Mucosa of stomach (tissue), 1 donor: ENCODE measurements at regions not wholly inside any gene's neighbourhood (a gene's known extent, or its start where the extent isn't known, plus 50 kb on each side); places are given as distances from the start of the nearest gene placed in this dataset.
"Not testable (repeated sequence)": the region's sequence is repeated elsewhere in the genome, so short reads cannot be mapped to it uniquely, and the experiment has no call there.

Experiments used
- H3K27me3 ChIP-seq: one replicate; pipeline ENCODE4 v1.7.0; 2013; ENCODE audit warnings: mild to moderate bottlenecking, low read length; ENCODE audit not compliant: control insufficient read depth, insufficient read depth
- H3K36me3 ChIP-seq: one replicate; pipeline ENCODE4 v1.7.0; 2013; ENCODE audit warnings: low read length; ENCODE audit not compliant: control insufficient read depth, insufficient read depth
- H3K4me1 ChIP-seq: one replicate; pipeline ENCODE4 v1.7.0; 2013; ENCODE audit warnings: mild to moderate bottlenecking, low read length; ENCODE audit not compliant: control insufficient read depth, insufficient read depth
- H3K4me3 ChIP-seq: one replicate; pipeline ENCODE4 v1.7.0; 2013; ENCODE audit warnings: low read length
- H3K9ac ChIP-seq: one replicate; pipeline ENCODE4 v1.7.0; 2013; ENCODE audit warnings: mild to moderate bottlenecking, low read length, moderate library complexity
- H3K9me3 ChIP-seq: one replicate; pipeline ENCODE4 v1.7.0; 2013; ENCODE audit warnings: mild to moderate bottlenecking, low read length, moderate library complexity; ENCODE audit not compliant: control insufficient read depth
- donor health status: Pancreatic carcinoma.

DNA sequence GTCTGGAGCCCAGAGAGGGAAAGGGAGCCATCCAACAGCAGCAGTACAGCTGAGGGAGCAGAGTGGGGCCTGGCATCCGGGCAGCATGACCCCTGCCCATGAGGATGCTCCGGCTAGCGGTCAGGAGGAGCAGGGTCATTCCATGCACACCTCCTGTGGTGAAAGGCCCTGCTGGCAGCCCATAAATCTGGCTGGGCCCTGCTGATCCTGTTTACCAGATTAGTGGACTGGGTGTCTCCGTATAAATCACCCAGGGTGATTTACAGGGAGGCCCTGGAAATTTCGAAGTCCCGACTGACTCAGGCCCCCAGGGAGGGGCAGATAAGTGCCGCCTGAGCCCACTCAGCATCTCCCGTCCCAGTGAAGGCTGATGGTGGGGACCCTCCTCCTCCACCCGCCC, 117.6 kb upstream of the HAND1 start:
- H3K4me1 ChIP-seq, result no peaks in the 10 kb centered on the region
- no peak overlapping the region for H3K9ac ChIP-seq
- H3K36me3 ChIP-seq, result no peaks in the 10 kb centered on the region
- no peaks in the 10 kb centered on the region for H3K27me3 ChIP-seq
- no peaks in the 10 kb centered on the region for H3K9me3 ChIP-seq
- H3K4me3 ChIP-seq, result no peak overlapping the region

DNA sequence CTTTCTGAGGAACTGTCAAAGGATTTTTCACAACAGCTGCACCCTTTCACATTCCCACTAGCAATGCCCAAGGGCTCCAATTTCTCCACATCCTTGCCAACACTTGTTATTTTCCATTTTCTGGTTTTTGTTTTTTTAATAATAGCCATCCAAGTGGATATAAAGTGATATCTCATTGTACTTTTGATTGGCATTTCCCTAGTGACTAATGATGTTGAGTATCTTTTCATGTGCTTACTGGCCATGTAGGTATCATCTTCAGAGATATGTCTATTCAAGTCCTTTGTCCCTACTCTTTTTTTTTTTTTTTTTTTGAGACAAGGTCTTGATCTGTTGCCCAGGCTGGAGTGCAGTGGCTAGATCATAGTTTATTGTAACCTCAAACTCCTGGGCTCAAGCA, 115.8 kb upstream of the HAND1 start:
- Histone ChIP-seq H3K4me3 (no peak overlapping the region), H3K9ac (no peak overlapping the region), H3K4me1 (no peaks in the 10 kb centered on the region), H3K27me3 (no peaks in the 10 kb centered on the region), H3K9me3 (no peaks in the 10 kb centered on the region), H3K36me3 (no peaks in the 10 kb centered on the region)

DNA sequence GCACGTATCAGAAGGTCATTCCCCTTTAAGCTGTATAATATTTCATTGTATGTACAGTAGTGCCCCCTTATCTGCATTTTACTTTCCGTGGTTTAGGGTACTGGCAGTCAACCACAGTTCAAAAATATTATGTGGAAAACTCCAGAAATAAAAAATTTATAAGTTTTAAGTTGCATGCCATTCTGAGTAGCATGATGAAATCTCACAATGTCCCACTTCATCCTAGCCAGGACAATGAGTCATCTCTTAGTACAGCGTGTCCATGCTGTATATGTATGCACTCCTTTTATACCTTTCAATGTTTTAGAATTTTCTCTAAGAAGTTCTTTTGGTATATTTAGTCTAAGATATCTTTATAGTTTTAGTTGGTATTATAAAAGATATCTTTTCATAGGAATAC, 115.0 kb upstream of the HAND1 start:
- H3K9ac ChIP-seq, result no peak overlapping the region

DNA sequence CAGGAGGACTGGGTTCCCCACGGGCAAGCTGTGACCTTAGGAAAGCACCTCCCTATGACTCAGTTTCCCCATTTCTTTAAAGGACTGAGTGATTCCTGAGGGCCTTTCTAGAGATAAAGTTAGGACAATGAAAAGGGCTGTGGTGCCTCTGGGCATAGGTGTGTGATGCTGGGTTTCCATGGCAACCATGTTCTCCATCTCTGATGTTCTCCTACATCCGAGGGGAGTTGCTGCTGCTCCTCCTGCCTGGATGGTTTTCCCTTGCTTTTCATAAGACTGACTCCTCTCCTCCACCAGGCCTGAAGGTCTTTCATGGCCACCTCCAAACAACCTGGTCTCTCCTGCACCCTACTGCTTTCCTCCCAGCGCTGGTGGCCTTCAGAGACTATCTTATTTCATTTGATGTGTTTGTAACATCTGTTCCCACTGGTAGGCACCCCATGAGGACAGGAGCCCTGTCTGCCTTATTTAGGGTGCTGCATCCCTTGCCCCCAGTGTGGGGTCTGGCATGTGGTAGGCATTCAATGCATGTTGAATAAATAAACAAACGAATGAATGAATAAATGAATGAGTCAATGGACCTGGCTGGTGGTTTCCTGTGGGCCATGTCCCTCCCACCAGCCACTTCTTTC, 112.2 kb upstream of the HAND1 start:
- Histone ChIP-seq H3K9me3 (no peaks in the 10 kb centered on the region), H3K4me1 (no peaks in the 10 kb centered on the region), H3K36me3 (no peaks in the 10 kb centered on the region), H3K27me3 (peaks cover 5% of the 10 kb centered on the region), H3K9ac (no peak overlapping the region), H3K4me3 (no peak overlapping the region)

More for the DNA sequence above, 115.0 kb upstream of the HAND1 start:
- Histone ChIP-seq H3K4me1 (no peaks in the 10 kb centered on the region), H3K9me3 (no peaks in the 10 kb centered on the region), H3K27me3 (peaks cover under 1% of the 10 kb centered on the region), H3K4me3 (no peak overlapping the region), H3K36me3 (no peaks in the 10 kb centered on the region)

DNA sequence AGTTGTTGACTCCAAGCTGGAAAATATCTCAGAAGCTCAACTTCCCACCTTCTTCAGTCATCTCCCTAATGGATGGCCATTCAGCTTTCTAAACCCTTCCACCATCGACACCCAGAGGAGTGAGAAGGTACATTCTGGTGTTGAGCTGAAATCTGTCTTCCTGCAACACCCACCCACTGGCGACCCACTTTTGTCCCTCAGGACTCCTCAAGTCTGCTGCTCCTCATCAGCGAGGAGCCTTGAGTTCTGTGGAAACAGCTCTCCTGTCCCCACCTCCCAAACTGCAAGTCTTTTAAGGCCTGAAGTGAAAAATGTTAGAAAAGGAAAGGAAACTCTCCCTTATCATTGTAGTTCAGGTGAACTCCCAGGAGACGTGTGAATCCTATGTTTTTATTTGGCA, 111.5 kb upstream of the HAND1 start:
- no peak overlapping the region for H3K4me3 ChIP-seq
- no peak overlapping the region for H3K9ac ChIP-seq
- H3K9me3 ChIP-seq, result no peaks in the 10 kb centered on the region
- H3K4me1 ChIP-seq, result no peaks in the 10 kb centered on the region
- no peaks in the 10 kb centered on the region for H3K36me3 ChIP-seq
- H3K27me3 ChIP-seq, result peaks cover 5% of the 10 kb centered on the region

DNA sequence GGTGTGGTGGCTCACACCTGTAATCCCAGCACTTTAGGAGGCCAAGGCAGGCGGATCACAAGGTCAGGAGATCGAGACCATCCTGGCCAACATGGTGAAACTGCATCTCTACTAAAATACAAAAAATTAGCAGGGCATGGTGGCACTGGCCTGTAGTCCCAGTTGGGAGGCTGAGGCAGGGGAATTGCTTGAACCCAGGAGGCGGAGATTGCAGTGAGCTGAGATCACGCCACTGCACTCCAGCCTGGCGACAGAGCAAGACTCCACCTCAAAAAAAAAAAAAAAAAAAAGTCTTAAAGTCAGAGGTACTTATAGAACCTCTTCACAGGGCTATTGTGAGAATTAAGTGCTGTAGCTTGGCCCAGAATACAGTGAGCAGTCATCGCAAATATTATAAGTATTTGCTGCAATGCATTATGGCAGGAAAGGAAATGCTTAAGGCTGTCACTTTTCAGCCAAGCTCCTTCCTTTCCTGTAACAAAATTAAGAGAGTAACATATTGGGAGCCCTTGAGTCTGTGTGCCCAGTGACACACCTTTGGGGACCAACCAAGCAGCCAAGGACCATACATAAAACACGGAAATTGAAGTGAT, 110.9 kb upstream of the HAND1 start:
- not testable (repeated sequence) for H3K4me1 ChIP-seq, H3K27me3 ChIP-seq, H3K4me3 ChIP-seq, H3K36me3 ChIP-seq, H3K9me3 ChIP-seq, H3K9ac ChIP-seq

DNA sequence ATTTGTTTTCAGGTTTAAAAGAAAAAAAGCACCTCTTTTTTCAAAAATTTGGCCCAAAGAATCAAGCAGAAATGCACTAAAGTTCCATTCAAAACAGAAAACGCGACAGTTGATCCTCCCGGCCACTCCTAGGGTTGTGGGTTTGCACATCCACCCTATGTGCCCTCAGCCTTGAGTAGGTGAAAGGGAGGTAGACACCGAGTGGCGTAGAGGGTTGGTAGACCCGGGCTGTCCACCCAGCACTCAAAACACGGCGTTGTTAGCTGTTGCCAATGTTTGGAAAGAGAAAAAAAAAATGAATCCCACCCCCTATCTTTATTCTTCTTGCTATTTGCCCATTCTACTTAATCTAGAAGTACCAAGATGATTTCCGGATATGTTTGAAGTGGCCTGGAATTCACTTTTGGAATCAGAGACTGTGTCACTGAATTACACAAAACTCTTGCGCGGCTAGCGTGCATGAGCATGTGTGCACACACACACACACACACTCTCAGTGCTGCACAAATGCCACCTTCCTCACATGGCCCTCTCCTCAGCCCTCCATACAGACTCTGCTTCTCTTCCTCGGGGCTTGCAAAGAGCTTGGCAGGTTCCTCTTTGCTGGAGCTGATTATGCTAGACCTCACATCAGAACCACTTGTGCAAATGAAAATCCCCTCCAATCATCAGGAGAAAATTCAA, 110.2 kb upstream of the HAND1 start:
- Histone ChIP-seq H3K36me3 (no peaks in the 10 kb centered on the region), H3K4me1 (no peaks in the 10 kb centered on the region), H3K9me3 (no peaks in the 10 kb centered on the region), H3K27me3 (peaks cover 5% of the 10 kb centered on the region), H3K9ac (no peak overlapping the region), H3K4me3 (no peak overlapping the region)

DNA sequence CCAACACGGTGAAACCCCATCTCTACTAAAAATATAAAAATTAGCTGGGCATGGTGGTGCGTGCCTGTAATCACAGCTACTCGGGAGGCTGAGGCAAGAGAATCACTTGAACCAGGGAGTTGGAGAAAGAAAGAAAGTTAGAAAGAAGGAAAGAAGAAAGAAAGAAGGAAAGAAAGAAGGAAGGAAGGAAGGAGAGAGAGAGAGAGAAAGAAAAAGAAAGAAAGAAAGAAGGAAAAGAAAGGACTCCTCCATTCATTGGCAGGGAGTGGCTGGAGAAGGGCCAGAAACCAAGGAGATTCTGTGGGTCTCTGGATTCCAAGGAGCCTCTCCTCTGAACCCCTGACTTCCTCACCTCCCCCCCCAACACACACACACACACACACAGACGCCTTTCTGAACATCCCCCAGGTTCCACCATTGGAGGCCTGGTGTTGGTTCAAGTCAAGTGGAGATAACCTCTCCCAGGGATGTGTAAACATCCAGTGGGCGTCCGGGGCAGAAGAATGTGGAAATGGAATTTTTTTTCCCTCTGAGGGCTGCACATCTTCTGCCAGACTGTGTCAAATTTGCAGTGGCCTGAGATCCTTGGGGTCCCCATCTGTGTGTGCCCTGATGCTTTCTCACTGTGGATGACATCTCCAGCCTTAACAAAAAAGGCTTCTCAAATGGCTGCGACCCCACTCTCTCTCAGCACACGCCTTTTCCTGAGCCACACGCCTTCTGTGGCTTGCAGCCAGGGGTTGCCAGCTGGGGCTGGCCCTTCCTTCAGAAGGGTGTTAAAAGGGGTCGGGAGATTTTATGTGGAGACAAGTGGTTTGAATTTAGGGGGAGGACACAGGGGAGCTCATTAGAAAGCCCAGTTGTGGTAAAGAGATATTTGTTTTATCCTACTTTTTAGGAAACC, 109.3 kb upstream of the HAND1 start:
- H3K36me3 ChIP-seq, result no peaks in the 10 kb centered on the region
- no peaks in the 10 kb centered on the region for H3K4me1 ChIP-seq
- no peak overlapping the region for H3K9ac ChIP-seq
- H3K4me3 ChIP-seq, result no peak overlapping the region
- no peaks in the 10 kb centered on the region for H3K9me3 ChIP-seq
- peaks cover 5% of the 10 kb centered on the region for H3K27me3 ChIP-seq

DNA sequence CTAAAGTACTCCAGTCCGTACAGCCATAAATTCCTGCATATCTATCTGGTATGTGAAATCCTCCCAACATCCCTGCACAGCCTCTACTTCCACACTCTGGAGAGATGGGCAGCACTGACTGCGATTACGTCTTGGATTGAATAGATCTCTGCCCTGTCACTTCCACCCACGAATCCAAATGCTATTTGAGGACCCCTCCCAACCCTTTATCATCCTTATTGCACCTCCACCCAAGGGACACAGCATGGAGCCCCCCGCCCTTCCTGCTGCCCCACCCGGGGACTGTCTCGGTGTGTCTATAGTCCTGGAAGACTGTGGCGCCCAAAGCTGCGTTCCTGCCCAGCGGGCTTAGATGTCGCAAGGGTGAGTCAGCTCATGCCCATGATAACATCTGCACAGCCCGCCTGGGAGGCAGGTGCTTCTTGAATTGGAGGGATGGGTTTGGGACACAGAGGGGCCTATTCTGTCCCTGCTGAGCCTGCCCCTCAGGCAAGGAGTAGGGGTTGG, 105.7 kb upstream of the HAND1 start:
- Histone ChIP-seq H3K36me3 (no peaks in the 10 kb centered on the region), H3K9me3 (no peaks in the 10 kb centered on the region), H3K9ac (no peak overlapping the region), H3K27me3 (peaks cover 5% of the 10 kb centered on the region), H3K4me3 (no peak overlapping the region), H3K4me1 (no peaks in the 10 kb centered on the region)

DNA sequence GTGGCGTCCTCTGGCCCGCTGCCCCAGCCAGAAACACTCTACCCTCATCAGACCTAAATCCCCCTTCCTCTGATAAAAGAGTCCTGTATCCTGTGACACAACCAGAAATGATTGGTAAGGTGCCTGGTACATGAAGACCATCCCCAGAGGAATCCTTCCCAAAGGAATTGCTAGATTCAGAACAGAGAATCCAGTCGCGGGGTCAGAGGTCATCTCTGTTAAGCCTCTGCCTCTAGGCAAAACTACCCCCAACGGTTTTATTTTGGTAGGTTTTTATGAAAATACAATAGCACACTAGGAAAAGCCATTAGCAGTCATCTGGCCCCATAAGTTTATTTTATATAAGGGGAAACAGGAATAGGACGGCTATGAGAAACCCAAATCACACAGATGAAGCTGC, 102.4 kb upstream of the HAND1 start:
- H3K4me3 ChIP-seq, result no peak overlapping the region
- H3K36me3 ChIP-seq, result no peaks in the 10 kb centered on the region
- H3K9ac ChIP-seq, result no peak overlapping the region
- H3K27me3 ChIP-seq, result peaks cover 15% of the 10 kb centered on the region
- no peaks in the 10 kb centered on the region for H3K9me3 ChIP-seq
- H3K4me1 ChIP-seq, result no peaks in the 10 kb centered on the region

DNA sequence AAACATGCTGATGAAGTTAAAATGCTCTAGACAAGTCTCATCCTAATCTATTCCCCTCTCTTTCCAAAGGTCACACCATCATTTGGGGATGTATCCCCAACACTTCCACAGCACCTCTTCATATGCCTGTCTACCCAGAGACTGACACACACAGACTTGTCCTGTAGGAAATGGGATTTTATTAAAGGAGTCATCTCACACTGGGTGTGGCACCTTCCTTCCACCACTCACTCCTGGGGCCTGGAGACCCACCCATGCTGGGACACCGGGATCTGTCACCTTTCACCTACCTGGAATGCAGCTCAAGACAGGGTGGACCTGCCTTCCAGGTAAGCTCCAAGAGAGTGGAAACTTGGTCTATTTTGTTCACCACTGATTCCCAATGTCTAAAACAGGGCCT, 99.4 kb upstream of the HAND1 start:
- H3K4me1 ChIP-seq, result no peaks in the 10 kb centered on the region
- H3K27me3 ChIP-seq, result peaks cover 19% of the 10 kb centered on the region
- H3K9me3 ChIP-seq, result no peaks in the 10 kb centered on the region
- no peaks in the 10 kb centered on the region for H3K36me3 ChIP-seq
- H3K9ac ChIP-seq, result no peak overlapping the region
- H3K4me3 ChIP-seq, result no peak overlapping the region

DNA sequence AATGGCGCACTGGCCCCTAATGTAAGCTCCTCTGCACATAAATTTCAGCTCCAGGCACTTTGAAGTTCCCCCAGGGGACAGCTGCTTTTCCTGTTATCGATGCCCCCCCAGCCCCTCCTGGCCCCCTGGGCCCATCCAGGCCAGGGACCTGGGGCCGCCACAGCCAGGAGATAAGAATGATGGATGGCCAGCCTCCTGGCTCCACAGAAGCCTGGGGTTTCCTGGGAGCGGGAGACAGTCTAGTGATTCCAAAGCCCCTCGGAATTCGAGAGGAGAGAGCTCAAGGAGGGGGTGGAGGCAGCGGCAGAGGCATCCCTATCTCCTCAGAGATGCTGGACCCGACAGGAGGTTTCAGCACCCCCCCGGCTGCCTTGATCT, 98.4 kb upstream of the HAND1 start:
- Histone ChIP-seq H3K4me3 (no peak overlapping the region), H3K27me3 (peaks cover 19% of the 10 kb centered on the region), H3K4me1 (no peaks in the 10 kb centered on the region), H3K9me3 (no peaks in the 10 kb centered on the region), H3K9ac (no peak overlapping the region), H3K36me3 (no peaks in the 10 kb centered on the region)
